Superior temporal gyrus (tissue), 1 donor: ENCODE measurements at regions not wholly inside any gene's neighbourhood (a gene's known extent, or its start where the extent isn't known, plus 50 kb on each side); places are given as distances from the start of the nearest gene placed in this dataset.

Source experiments
- DNase-seq: peaks from one replicate; pipeline ENCODE4 v3.0.0-alpha.2; 2016; ENCODE audit errors: extremely low spot score

GRCh38 chr2:15765211-15765610 is 173.5 kb downstream of the DDX1 start:
- no peak for DNase-seq

- DNase-seq: no peak
Observed at GRCh38 chr2:15765686-15766302, 174.1 kb downstream of the DDX1 start.

- no peak for DNase-seq
Observed at GRCh38 chr2:15766303-15766861, 174.0 kb upstream of the MYCN start.

GRCh38 chr2:15766911-15767597 is 173.3 kb upstream of the MYCN start:
- no peak for DNase-seq

- no peak for DNase-seq
Observed at GRCh38 chr2:15767679-15768078, 172.7 kb upstream of the MYCN start.

- no peak for DNase-seq
Observed at GRCh38 chr2:15768142-15768541, 172.2 kb upstream of the MYCN start.

GRCh38 chr2:15768615-15769014 is 171.7 kb upstream of the MYCN start:
- DNase-seq: no peak

- DNase-seq: no peak
Observed at GRCh38 chr2:15769235-15769634, 171.1 kb upstream of the MYCN start.

GRCh38 chr2:15769676-15770547 is 170.4 kb upstream of the MYCN start:
- no peak for DNase-seq

- no peak for DNase-seq
Observed at GRCh38 chr2:15770606-15771005, 169.7 kb upstream of the MYCN start.

- DNase-seq: no peak
Observed at GRCh38 chr2:15771124-15771523, 169.2 kb upstream of the MYCN start.

- DNase-seq: no peak
Observed at GRCh38 chr2:15772086-15772595, 168.2 kb upstream of the MYCN start.

- no peak for DNase-seq
Observed at GRCh38 chr2:15772681-15773080, 167.7 kb upstream of the MYCN start.

GRCh38 chr2:15773204-15773603 is 167.1 kb upstream of the MYCN start:
- DNase-seq: no peak

- no peak for DNase-seq
Observed at GRCh38 chr2:15773846-15774245, 166.5 kb upstream of the MYCN start.

- no peak for DNase-seq
Observed at GRCh38 chr2:15775753-15776628, 164.4 kb upstream of the MYCN start.

GRCh38 chr2:15776629-15776919 is 163.8 kb upstream of the MYCN start:
- DNase-seq: no peak

- DNase-seq: no peak
Observed at GRCh38 chr2:15776992-15777702, 163.2 kb upstream of the MYCN start.

GRCh38 chr2:15777795-15778371 is 162.5 kb upstream of the MYCN start:
- no peak for DNase-seq

- DNase-seq: no peak
Observed at GRCh38 chr2:15778529-15779219, 161.7 kb upstream of the MYCN start.
